H1 (cell line): ENCODE measurements at regions not wholly inside any gene's neighbourhood (a gene's known extent, or its start where the extent isn't known, plus 50 kb on each side); places are given as distances from the start of the nearest gene placed in this dataset.
"Not testable (repeated sequence)": the region's sequence is repeated elsewhere in the genome, so short reads cannot be mapped to it uniquely, and the experiment has no call there.

Experiments
- CTCF ChIA-PET: fragments of 300-600 bp; sonication (Branson Sonifier 250); formaldehyde crosslinking; loops from one replicate; lab custom pipeline; 2021; ENCODE audit not compliant: partially characterized antibody; lab: Charles Lee
- POLR2A ChIA-PET: fragments of 300-600 bp; sonication (Branson Sonifier 250); formaldehyde crosslinking; loops from one replicate; lab custom pipeline; 2021; ENCODE audit warnings: inconsistent platforms; ENCODE audit not compliant: partially characterized antibody; lab: Charles Lee
- DNase-seq, 2 experiments: peaks; one replicate each; pipeline versions ENCODE4 v3.0.0 to v3.0.0-alpha.2; 2010 to 2022; ENCODE audit warnings: low spot score in 2 of 2, low read depth in 1 of 2, mixed read lengths in 1 of 2
- FAIRE-seq: peaks from 2 replicates; lab custom pipeline; 2011; peaks lifted over from hg19 to GRCh38; lab: Jason Lieb, UNC
- H2AFZ ChIP-seq: 2 replicates; pipeline ENCODE4 v1.8.1; 2012; ENCODE audit warnings: low read length, inconsistent platforms
- H2AK5ac ChIP-seq: 2 replicates; pipeline ENCODE4 v1.6.1; 2013; ENCODE audit warnings: low read depth, low read length
- H2BK120ac ChIP-seq: replicated peaks from 2 replicates; pipeline ENCODE3; 2013; ENCODE audit warnings: low read depth, low read length, inconsistent platforms
- H2BK12ac ChIP-seq: 2 replicates; pipeline ENCODE4 v1.6.1; 2013; ENCODE audit warnings: low read depth, low read length
- H2BK15ac ChIP-seq: 2 replicates; pipeline ENCODE4 v1.6.1; 2013; ENCODE audit warnings: low read length
- H2BK20ac ChIP-seq: 2 replicates; pipeline ENCODE4 v1.6.1; 2013; ENCODE audit warnings: low read length
- H2BK5ac ChIP-seq: 2 replicates; pipeline ENCODE4 v1.6.1; 2013; ENCODE audit warnings: low read depth, low read length
- H3K14ac ChIP-seq: 2 replicates; pipeline ENCODE4 v1.6.1; 2013; ENCODE audit warnings: inconsistent platforms; ENCODE audit not compliant: insufficient read length
- H3K18ac ChIP-seq: 2 replicates; pipeline ENCODE4 v1.6.1; 2013; ENCODE audit warnings: low read length; ENCODE audit errors: extremely low read depth
- H3K23ac ChIP-seq: 2 replicates; pipeline ENCODE4 v1.6.1; 2013; ENCODE audit warnings: inconsistent platforms; ENCODE audit not compliant: insufficient read length
- H3K23me2 ChIP-seq: 2 replicates; pipeline ENCODE4 v1.6.1; 2013; ENCODE audit warnings: low read depth, low read length
- H3K27ac ChIP-seq: 2 replicates; pipeline ENCODE4 v1.6.1; 2011; ENCODE audit warnings: low read depth, low read length, inconsistent platforms
- H3K27me3 ChIP-seq, 4 experiments: replicated peaks in 1 of 4; 1 replicate in 1 of 4; 2 replicates in 3 of 4; pipeline versions ENCODE4 v1.6.1 to v1.8.1; 2011 to 2013; ENCODE audit warnings: low read length in 3 of 4, mild to moderate bottlenecking in 3 of 4, inconsistent platforms in 2 of 4, mixed read lengths in 2 of 4, moderate library complexity in 1 of 4; ENCODE audit not compliant: control insufficient read depth in 3 of 4, insufficient read depth in 3 of 4; ENCODE audit errors: extremely low read depth in 1 of 4
- H3K36me3 ChIP-seq, 4 experiments: 2 replicates each; pipeline versions ENCODE4 v1.6.1 to v1.8.1; 2011 to 2013; ENCODE audit warnings: mild to moderate bottlenecking in 4 of 4, low read length in 3 of 4, moderate library complexity in 2 of 4, control low read depth in 1 of 4, inconsistent platforms in 1 of 4; ENCODE audit not compliant: insufficient read depth in 4 of 4, control insufficient read depth in 2 of 4
- H3K4ac ChIP-seq: replicated peaks from 2 replicates; pipeline ENCODE3; 2013; ENCODE audit warnings: low read length, low read depth, mixed read lengths, inconsistent platforms; ENCODE audit not compliant: insufficient read length
- H3K4me1 ChIP-seq, 4 experiments: replicated peaks in 1 of 4; 1 replicate in 1 of 4; 2 replicates in 3 of 4; pipeline versions ENCODE4 v1.6.1 to v1.8.1; 2011 to 2013; ENCODE audit warnings: low read length in 3 of 4, inconsistent platforms in 2 of 4, mixed read lengths in 1 of 4; ENCODE audit not compliant: insufficient read depth in 4 of 4, control insufficient read depth in 3 of 4
- H3K4me2 ChIP-seq, 2 experiments: 2 replicates each; pipeline versions ENCODE4 v1.6.1 to v1.8.1; 2011 to 2013; ENCODE audit warnings: low read depth in 2 of 2, low read length in 2 of 2, control low read depth in 1 of 2, inconsistent platforms in 1 of 2, mild to moderate bottlenecking in 1 of 2; ENCODE audit not compliant: insufficient read depth in 1 of 2
- H3K4me3 ChIP-seq, 4 experiments: fragments of 200-600, 300-600 bp in 1 of 4; sonication (generic), shearing (Covaris generic), sonication (Bioruptor Twin) in 1 of 4; 2 replicates each; pipeline versions ENCODE4 v1.5.1 to v1.8.1; 2011 to 2016; ENCODE audit warnings: low read length in 4 of 4, low read depth in 3 of 4, control low read depth in 2 of 4, inconsistent platforms in 2 of 4, mild to moderate bottlenecking in 2 of 4, mixed read lengths in 1 of 4, moderate library complexity in 1 of 4; ENCODE audit not compliant: insufficient read depth in 2 of 4; ENCODE audit errors: extremely low read depth in 1 of 4
- H3K56ac ChIP-seq: replicated peaks from 2 replicates; pipeline ENCODE3; 2013; ENCODE audit warnings: low read depth, mild to moderate bottlenecking, mixed read lengths, low read length, inconsistent platforms; ENCODE audit not compliant: insufficient read length
- H3K79me1 ChIP-seq: 2 replicates; pipeline ENCODE4 v1.6.1; 2013; ENCODE audit warnings: low read depth, low read length, control low read depth
- H3K79me2 ChIP-seq, 2 experiments: 2 replicates each; pipeline versions ENCODE4 v1.6.1 to v1.8.1; 2012 to 2013; ENCODE audit warnings: low read length in 2 of 2, mild to moderate bottlenecking in 2 of 2, inconsistent platforms in 1 of 2; ENCODE audit not compliant: insufficient read depth in 2 of 2, control insufficient read depth in 1 of 2
- H3K9ac ChIP-seq, 4 experiments: replicated peaks in 1 of 4; 1 replicate in 1 of 4; 2 replicates in 3 of 4; pipeline versions ENCODE4 v1.6.1 to v1.8.1; 2011 to 2013; ENCODE audit warnings: low read depth in 3 of 4, low read length in 3 of 4, control low read depth in 2 of 4, mild to moderate bottlenecking in 2 of 4, moderate library complexity in 2 of 4, inconsistent platforms in 1 of 4; ENCODE audit errors: extremely low read depth in 1 of 4
- H3K9me3 ChIP-seq, 2 experiments: 2 replicates each; pipeline versions ENCODE4 v1.6.1 to v1.8.1; 2012 to 2013; ENCODE audit warnings: mild to moderate bottlenecking in 2 of 2, moderate library complexity in 2 of 2, control low read depth in 1 of 2, inconsistent platforms in 1 of 2, low read depth in 1 of 2, low read length in 1 of 2, mixed read lengths in 1 of 2; ENCODE audit not compliant: insufficient read depth in 2 of 2
- H4K20me1 ChIP-seq, 2 experiments: replicated peaks in 1 of 2; 2 replicates each; pipeline versions ENCODE3 to v1.8.1; 2011 to 2013; ENCODE audit warnings: inconsistent platforms in 2 of 2, low read length in 2 of 2, mild to moderate bottlenecking in 1 of 2; ENCODE audit not compliant: insufficient read depth in 2 of 2, control insufficient read depth in 1 of 2
- H4K5ac ChIP-seq: 2 replicates; pipeline ENCODE4 v1.6.1; 2013; ENCODE audit warnings: low read length, low read depth, mixed read lengths, inconsistent platforms; ENCODE audit not compliant: insufficient read length
- H4K8ac ChIP-seq: 2 replicates; pipeline ENCODE4 v1.8.0; 2013; ENCODE audit warnings: mild to moderate bottlenecking, moderate library complexity, low read length, inconsistent platforms; ENCODE audit not compliant: insufficient read depth; ENCODE audit errors: extremely low read depth
- H4K91ac ChIP-seq: replicated peaks from 2 replicates; pipeline ENCODE3; 2013; ENCODE audit warnings: low read length, mixed read lengths, inconsistent platforms; ENCODE audit not compliant: insufficient read length
- WGBS, 2 experiments: shearing (Covaris generic) in 1 of 2; methylation state at CpG; one replicate each; pipeline versions ENCODE4 v1.1.6 to v1.1.7; 2013 to 2015; ENCODE audit warnings: low lambda C conversion rate in 2 of 2, mixed read lengths in 2 of 2, inconsistent platforms in 1 of 2, low coverage in 1 of 2, missing lambda C conversion rate in 1 of 2; ENCODE audit not compliant: insufficient replicate concordance in 2 of 2, insufficient coverage in 1 of 2, insufficient read length in 1 of 2; ENCODE audit errors: extremely low coverage in 1 of 2, missing lambda C conversion rate in 1 of 2; 5-methylcytosine and 5-hydroxymethylcytosine counted together

GRCh38 chr22:22758101-22758807 is 113.8 kb downstream of the GGTLC2 start:
- H2AFZ ChIP-seq, H2BK12ac ChIP-seq, H3K79me1 ChIP-seq, H3K56ac ChIP-seq, H3K18ac ChIP-seq, H3K23me2 ChIP-seq, H2AK5ac ChIP-seq, POLR2A ChIA-PET, H2BK5ac ChIP-seq, H3K27ac ChIP-seq, H4K91ac ChIP-seq, H3K79me2 ChIP-seq, CTCF ChIA-PET, H2BK15ac ChIP-seq, H3K4ac ChIP-seq, H3K23ac ChIP-seq, H3K36me3 ChIP-seq, H2BK20ac ChIP-seq, H4K20me1 ChIP-seq, H2BK120ac ChIP-seq, H3K4me3 ChIP-seq, H3K9ac ChIP-seq, H3K4me1 ChIP-seq, H3K14ac ChIP-seq, H4K5ac ChIP-seq, H4K8ac ChIP-seq, FAIRE-seq, H3K4me2 ChIP-seq: not testable (repeated sequence)
- peaks cover 21 to 46% of the 10 kb centered on the region in 2 experiments for H3K9me3 ChIP-seq
- WGBS, 2 experiments = 73% methylated on average over 2 of the region's 6 CpGs; no CpG with 5 or more reads in 1 of the 2 experiments
- peak in 1 of 2 experiments; percentile 29 for DNase-seq
- H3K27me3 ChIP-seq = peaks cover 5 to 23% (median 18%) of the 10 kb centered on the region in 4 experiments
